ENCODE measurements at regions not wholly inside any gene's neighbourhood (a gene's known extent, or its start where the extent isn't known, plus 50 kb on each side); places are given as distances from the start of the nearest gene placed in this dataset.
"Not testable (repeated sequence)": the region's sequence is repeated elsewhere in the genome, so short reads cannot be mapped to it uniquely, and the experiment has no call there.

DNA sequence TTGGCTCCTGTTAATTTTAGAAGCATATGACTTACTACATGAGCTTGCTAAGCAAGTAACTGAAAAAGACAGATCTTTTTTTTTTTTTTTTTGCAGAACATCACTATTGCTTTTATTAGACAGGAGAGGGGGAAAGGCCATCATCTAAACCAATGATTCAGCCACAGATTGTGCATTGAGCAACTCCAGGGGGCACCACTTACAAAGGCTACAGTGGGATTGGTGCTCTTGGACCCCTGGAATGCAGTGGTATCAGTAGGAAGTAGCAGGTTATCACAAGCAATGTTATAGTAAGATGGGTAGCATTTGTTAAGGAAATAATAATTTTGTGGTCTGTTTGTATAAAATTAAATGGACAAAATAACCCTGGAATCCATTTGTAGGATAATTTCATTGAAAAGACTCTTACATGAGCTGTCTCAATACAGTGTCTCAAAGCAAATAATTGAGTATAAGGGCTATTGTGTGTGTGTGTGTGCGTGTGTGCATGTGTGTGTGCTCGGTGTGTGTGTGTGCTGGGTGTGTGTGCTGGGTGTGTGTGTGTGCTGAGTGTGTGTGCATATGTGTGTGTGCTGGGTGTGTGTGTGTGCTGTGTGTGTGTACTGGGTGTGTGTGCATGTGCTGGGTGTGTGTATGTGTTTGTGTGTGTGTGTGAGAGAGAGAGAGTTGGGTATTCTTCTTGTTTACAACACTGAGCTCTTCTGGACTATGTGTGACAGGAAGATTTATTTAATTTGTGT is 296.3 kb downstream of the PCDH7 start:
- DNase-seq (ENCODE audit: low read depth) = no peak
- TF ChIP-seq, protein P1, sequence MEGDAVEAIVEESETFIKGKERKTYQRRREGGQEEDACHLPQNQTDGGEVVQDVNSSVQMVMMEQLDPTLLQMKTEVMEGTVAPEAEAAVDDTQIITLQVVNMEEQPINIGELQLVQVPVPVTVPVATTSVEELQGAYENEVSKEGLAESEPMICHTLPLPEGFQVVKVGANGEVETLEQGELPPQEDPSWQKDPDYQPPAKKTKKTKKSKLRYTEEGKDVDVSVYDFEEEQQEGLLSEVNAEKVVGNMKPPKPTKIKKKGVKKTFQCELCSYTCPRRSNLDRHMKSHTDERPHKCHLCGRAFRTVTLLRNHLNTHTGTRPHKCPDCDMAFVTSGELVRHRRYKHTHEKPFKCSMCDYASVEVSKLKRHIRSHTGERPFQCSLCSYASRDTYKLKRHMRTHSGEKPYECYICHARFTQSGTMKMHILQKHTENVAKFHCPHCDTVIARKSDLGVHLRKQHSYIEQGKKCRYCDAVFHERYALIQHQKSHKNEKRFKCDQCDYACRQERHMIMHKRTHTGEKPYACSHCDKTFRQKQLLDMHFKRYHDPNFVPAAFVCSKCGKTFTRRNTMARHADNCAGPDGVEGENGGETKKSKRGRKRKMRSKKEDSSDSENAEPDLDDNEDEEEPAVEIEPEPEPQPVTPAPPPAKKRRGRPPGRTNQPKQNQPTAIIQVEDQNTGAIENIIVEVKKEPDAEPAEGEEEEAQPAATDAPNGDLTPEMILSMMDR (IDR thresholded peaks at IDR 0.05; ENCODE audit: control insufficient read depth, extremely low read depth, insufficient read depth) = no peak
- no peak overlapping the region for H3K4me3 ChIP-seq (ENCODE audit: low read depth, low read length)

DNA sequence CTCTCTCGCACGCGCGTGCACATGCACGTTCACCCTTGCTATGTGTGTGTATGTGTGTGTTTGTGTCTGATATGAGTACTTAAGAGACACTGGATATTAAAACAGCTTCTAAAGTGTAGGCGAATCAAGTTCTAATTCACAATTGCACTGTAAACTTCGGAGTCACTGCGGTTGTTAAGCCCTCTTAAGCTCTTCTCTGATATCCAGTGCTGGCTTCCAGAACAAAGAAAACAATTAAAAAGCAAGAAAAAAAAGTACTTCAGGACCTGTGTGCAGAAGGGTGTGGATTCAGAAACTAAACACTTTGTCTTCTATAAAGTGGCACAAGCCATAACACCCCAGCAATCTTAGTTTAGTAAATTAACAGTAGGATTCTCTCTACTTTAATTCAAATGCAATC is 300.2 kb downstream of the PCDH7 start:
- DNase-seq (ENCODE audit: low read depth) = no peak
- H3K4me3 ChIP-seq (ENCODE audit: low read depth, low read length) = no peak overlapping the region
- TF ChIP-seq, protein P1 (IDR thresholded peaks at IDR 0.05; ENCODE audit: control insufficient read depth, extremely low read depth, insufficient read depth) = no peak

DNA sequence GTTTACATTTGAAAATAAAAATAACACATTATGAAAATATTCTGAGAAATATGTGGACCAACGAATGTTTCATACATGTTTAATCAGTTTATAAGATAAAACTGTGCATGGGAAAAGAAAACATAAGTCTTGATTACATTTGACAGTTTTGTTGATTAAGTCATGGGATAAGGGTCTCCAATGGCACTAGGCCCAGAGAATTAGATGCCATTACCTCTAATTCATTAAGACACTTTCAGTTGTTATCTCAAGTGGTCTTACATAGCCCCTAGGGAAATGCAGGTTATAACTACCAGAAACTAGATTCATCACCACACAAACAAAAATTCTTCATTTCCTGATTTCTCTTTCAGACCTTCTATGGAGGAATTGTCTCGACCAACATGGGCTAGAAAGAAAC is 300.8 kb downstream of the PCDH7 start:
- no peak overlapping the region for H3K4me3 ChIP-seq (ENCODE audit: low read depth, low read length)
- no peak for DNase-seq (ENCODE audit: low read depth)
- TF ChIP-seq, protein P1 (IDR thresholded peaks at IDR 0.05; ENCODE audit: control insufficient read depth, extremely low read depth, insufficient read depth) = no peak

DNA sequence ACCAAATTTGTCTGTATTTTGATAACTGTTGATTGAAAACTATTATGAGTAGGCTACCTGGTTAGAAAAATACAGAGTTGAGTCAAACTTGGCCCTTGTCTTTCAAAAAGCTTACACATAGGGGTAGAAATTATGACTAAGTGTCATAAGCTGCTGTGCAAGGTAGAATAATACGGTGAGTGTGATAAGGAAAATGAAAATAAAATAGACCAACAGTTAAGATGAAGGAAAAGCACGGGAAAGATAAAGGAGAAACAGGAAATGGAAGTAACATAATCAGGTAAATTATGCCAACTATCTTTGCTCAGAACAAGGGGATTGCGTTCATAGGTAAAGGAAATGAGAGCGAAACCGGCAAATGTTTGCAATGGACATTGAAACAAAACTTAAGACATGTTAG is 302.5 kb downstream of the PCDH7 start:
- TF ChIP-seq, protein P1 (IDR thresholded peaks at IDR 0.05; ENCODE audit: control insufficient read depth, extremely low read depth, insufficient read depth) = no peak
- no peak for DNase-seq (ENCODE audit: low read depth)
- no peak overlapping the region for H3K4me3 ChIP-seq (ENCODE audit: low read depth, low read length)

DNA sequence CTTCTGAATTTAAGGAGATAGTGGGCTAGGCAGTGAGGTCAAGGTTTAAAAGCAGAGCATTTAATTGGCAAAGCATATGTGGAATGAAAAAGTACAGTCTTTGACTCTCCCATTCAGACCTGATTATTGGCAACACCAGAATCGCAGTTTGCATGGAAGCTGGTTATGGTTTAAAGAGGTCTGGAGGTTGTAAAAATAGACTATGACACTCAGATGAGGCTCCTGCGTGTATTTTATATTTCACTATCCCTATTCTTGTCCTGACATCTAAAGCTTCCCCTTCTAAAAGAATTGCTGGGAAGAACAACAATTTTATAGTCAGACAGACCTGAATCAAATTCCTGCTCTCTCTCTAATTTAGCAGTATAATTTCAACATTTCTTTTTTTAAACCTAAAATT is 302.9 kb downstream of the PCDH7 start:
- no peak overlapping the region for H3K4me3 ChIP-seq (ENCODE audit: low read depth, low read length)
- TF ChIP-seq, protein P1 (IDR thresholded peaks at IDR 0.05; ENCODE audit: control insufficient read depth, extremely low read depth, insufficient read depth) = no peak

DNA sequence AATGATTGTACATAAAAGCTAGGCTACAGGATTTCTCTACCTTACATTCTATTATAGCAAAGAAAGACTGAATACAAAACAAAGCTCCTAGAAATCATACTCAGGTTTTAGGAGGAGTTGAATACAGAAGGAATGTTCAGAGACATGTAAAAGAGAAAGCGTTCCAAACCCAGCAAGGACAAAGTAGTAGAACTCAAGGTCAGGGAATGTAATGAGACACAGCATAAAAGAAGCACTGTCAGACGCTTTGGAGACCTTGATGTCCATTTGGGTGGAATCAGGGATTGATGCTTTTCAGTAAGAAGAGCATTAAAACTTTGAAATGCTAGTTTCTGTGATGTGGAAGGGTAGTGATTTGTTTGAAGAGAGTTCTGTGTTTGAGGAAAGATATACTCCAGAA is 303.6 kb downstream of the PCDH7 start:
- H3K4me3 ChIP-seq (ENCODE audit: low read depth, low read length) = no peak overlapping the region
- no peak for DNase-seq (ENCODE audit: low read depth)
- TF ChIP-seq, protein P1 (IDR thresholded peaks at IDR 0.05; ENCODE audit: control insufficient read depth, extremely low read depth, insufficient read depth) = no peak

More for the DNA sequence above, 302.9 kb downstream of the PCDH7 start:
- DNase-seq (ENCODE audit: low read depth) = no peak

DNA sequence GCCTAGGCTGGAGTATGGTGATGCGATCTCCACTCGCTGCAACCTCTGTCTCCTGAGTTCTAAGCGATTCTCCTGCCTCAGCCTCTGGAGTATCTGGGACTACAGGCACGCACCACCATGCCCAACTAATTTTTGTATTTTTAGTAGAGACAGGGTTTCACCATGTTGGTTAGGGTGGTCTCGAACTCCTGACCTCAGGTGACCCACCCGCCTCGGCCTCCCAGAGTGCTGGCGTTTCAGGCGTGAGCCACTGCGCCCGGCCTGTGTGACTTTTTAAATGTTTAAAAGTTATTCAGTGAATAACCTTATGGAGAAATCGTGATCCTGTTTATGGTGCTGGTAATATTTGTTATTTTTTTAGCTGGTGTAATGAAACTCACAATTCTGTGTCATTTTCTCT is 304.6 kb downstream of the PCDH7 start:
- DNase-seq (ENCODE audit: low read depth); H3K4me3 ChIP-seq (ENCODE audit: low read depth, low read length): not testable (repeated sequence)

All from LNCaP clone FGC (cell line).